NCI-H1694 treated with DMSO at 0.1 percent for 48 hours (cell line): ENCODE measurements at regions not wholly inside any gene's neighbourhood (a gene's known extent, or its start where the extent isn't known, plus 50 kb on each side); places are given as distances from the start of the nearest gene placed in this dataset.
"Not testable (repeated sequence)": the region's sequence is repeated elsewhere in the genome, so short reads cannot be mapped to it uniquely, and the experiment has no call there.

Experiments used
- DNase-seq: peaks from one replicate; lab custom pipeline; 2025; lab: John Stamatoyannopoulos, UW

- DNase-seq: no peak
These were observed 606.0 kb downstream of the TMEM182 start for GRCh38 chr2:103367877-103368276.

GRCh38 chr2:103383541-103383940, 621.7 kb downstream of the TMEM182 start:
- DNase-seq: no peak

DNA sequence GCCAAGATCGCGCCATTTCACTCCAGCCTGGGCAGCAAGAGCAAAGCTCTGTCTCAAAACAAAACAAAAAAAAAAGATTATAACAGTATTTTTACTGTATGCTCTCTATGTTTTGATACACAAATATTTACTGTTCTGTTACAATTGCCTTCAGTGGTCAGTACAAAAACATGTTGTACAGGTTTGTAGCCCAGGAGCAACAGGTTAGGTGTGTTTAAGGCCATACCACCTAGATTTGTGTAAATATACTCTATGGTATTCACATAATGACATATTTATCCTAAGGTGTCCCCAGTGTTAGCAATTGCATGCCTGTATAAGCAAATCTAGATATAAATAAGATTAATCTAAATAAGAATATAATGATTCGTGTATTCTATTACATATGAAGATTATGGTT, 625.0 kb downstream of the TMEM182 start:
- no peak for DNase-seq

- no peak for DNase-seq
These were observed 626.1 kb downstream of the TMEM182 start for GRCh38 chr2:103387888-103388287.

- DNase-seq: no peak
These were observed 634.3 kb downstream of the TMEM182 start for GRCh38 chr2:103396152-103396551.

DNA sequence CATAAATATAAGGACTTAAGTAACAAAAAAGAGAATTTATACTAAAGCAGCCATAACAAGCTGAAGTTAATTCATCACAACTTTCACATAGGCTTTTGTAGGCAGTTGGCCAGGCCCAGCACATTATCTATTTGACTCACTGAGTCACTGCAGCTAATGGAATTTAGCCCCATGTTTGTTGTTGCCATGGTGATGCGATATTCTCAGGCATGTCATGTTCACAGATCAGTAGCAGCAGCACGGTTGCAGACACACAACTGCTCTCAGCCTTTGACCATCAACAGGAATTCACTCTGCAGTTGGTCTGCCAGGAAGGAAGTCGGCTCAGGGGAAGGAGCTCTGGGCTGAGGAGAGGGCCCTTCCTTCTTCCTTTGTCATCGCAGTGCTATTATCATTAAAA, 639.8 kb downstream of the TMEM182 start:
- DNase-seq: no peak

- no peak for DNase-seq
These were observed 640.5 kb downstream of the TMEM182 start for GRCh38 chr2:103402336-103402735.

- no peak for DNase-seq
These were observed 641.1 kb downstream of the TMEM182 start for GRCh38 chr2:103402944-103403343.

DNA sequence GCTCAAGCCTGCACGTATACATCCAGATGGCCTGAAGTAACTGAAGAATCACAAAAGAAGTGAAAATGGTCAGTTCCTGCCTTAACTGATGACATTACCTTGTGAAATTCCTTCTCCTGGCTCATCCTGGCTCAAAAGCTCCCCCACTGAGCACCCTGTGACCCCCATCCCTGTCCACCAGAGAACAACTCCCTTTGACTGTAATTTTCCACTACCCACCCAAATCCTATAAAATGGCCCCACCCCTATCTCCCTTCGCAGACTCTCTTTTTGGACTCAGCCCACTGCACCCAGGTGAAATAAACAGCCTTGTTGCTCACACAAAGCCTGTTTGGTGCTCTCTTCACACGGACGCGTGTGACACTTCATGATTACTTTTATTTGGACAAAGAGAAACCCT, 641.6 kb downstream of the TMEM182 start:
- DNase-seq: not testable (repeated sequence)

DNA sequence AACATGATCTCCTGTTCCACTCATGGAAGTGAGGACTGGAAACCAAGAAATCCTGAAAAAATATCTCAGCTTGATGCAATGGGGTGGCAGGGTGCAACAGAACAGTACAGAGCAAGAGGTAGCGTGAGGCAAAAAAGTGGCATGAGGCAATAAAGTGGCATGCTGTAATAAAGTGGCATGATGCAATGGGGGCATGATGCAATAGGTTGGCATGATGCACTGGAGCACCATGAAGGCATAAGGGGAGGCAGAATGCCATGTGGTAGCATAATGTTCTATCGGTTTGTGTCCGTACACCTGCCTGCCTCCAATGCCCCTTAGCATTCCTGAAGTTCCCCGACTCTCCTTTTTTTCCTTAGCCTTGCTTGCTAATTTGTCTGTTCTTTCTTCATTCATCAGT, 648.4 kb downstream of the TMEM182 start:
- DNase-seq: no peak

DNA sequence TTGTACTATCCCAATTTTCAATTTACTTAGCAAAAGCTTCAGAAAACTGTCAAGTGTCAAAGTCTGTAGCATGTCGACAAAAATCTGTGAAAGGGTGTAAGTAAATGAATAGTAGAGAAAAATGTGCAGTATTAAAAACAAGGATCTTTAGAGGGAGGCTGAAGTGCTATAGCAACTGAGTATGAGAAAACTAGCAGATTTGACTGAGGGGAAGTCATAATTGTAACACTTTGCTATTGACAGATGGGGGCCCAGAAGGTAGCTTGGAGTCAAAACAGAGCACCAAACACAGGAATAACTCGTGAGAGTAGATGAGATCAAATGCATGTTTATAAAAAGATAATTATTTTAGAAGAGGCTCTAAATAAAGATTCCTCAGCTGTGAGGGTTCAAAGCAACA, 657.7 kb downstream of the TMEM182 start:
- DNase-seq: peak; percentile 57

- DNase-seq: no peak
These were observed 661.3 kb downstream of the TMEM182 start for GRCh38 chr2:103423100-103423499.

- DNase-seq: no peak
These were observed 665.7 kb downstream of the TMEM182 start for GRCh38 chr2:103427567-103427966.

DNA sequence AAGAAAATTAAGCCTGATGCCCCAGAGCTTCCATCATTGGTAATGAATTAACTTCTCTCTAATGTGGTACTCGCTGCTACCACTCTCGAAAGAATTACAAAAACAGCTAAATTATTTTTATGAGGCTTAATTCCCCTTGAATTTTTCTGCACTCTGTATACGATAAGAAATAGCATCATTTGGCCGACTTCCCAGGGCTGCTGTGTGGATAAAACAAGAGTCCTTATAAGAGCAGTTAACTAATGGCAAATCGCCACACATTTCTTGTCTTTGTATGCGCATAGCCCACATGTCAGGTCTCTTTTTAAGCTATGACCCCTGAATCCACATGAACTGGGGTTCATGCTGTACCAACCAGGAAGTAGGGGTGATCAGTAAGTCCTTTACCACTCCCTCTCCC, 668.4 kb downstream of the TMEM182 start:
- DNase-seq: no peak

GRCh38 chr2:103435010-103435409, 673.2 kb downstream of the TMEM182 start:
- no peak for DNase-seq

DNA sequence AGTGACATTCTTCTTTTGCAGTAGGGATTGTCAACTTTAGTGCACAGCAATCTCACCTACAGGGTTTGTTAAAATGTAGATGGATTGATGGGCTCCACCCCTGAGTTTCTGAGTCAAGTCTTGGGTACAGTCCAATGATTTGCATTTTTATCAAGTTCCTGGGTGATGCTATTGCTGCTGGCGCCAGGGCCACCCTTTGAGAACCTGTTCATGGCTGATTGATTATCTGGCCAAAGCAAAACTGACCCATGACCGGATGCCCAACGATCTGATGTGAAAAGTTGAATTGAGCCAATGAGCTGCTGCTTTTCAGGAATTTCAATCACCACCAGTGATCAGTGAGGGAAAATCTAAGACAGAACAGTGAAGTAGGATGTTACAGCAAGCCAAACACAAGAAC, 675.3 kb downstream of the TMEM182 start:
- DNase-seq: no peak

- DNase-seq: peak; percentile 40
These were observed 683.5 kb downstream of the TMEM182 start for GRCh38 chr2:103445347-103445746.

GRCh38 chr2:103448495-103448894, 686.7 kb downstream of the TMEM182 start:
- peak; percentile 51 for DNase-seq

- no peak for DNase-seq
These were observed 689.5 kb downstream of the TMEM182 start for GRCh38 chr2:103451283-103451682.

GRCh38 chr2:103459283-103459682, 697.5 kb downstream of the TMEM182 start:
- DNase-seq: peak; percentile 18

GRCh38 chr2:103462101-103462500, 700.3 kb downstream of the TMEM182 start:
- no peak for DNase-seq

DNA sequence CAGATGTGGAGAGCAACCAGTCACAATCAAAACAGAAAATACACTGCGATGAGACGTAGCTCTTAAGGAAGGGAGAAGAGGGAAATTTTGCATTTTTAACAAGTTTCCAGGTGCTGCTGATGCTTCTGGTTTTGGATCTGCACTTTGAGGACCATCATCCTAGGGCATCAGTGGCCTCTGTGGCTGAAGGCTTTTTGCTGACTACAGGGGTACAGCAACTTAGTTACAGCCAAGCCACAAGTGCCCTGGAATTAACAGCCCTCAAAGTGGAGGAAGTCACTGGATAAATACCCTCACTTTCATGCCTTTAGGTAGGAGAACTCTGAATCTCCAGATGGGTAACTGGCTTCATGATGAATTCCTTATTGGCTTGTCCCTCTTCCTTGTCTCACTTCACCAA, 700.9 kb downstream of the TMEM182 start:
- no peak for DNase-seq

DNA sequence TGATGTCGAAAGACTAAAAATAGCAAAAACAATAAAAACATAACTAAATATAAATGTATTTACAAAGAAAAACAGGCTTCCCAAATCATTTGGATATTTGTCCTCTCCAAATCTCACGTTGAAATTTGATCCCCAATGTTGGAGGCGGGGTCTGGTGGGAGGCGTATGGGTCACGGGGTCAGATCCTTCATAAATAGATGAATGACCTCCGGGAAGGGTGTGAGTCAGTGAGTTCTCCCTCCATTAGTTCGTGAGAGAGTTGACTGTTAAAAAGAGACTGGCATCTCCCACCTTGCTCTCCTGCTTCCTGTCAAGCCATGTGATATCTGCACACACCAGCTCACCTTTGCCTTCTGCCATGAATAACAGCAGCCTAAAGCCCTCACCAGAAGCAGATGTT, 703.0 kb downstream of the TMEM182 start:
- no peak for DNase-seq

- no peak for DNase-seq
These were observed 708.0 kb downstream of the TMEM182 start for GRCh38 chr2:103469800-103470199.

- DNase-seq: no peak
These were observed 723.1 kb downstream of the TMEM182 start for GRCh38 chr2:103484906-103485305.
